Nucleus accumbens (tissue), 56 donors: ENCODE measurements at regions not wholly inside any gene's neighbourhood (a gene's known extent, or its start where the extent isn't known, plus 50 kb on each side); places are given as distances from the start of the nearest gene placed in this dataset.
"Not testable (repeated sequence)": the region's sequence is repeated elsewhere in the genome, so short reads cannot be mapped to it uniquely, and the experiment has no call there.

Experiments used
- DNase-seq, 56 donors: peaks; one replicate each; lab custom pipeline; 2025; lab: John Stamatoyannopoulos, UW

DNA sequence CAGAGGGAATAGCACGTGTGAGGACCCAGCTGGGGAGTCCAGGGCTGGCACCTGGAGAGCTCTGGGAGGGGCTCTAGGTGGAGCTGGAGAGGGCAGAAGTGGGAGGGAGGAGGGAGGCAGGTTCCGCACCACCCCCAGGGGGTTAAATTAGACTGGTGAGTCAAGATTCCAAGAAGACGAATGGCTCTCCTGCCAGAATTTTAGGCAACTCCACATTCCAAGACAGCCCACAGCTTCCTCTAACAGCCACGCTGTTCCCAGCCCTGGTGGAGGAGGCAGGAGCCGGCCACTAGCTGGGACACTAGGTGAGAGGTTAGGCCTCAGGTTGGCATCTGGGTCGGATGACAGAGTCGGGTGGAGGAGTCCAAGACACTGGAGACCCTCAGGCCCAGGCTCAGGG lies 60.2 kb downstream of the TFAP2C start:
- DNase-seq: no peak

DNA sequence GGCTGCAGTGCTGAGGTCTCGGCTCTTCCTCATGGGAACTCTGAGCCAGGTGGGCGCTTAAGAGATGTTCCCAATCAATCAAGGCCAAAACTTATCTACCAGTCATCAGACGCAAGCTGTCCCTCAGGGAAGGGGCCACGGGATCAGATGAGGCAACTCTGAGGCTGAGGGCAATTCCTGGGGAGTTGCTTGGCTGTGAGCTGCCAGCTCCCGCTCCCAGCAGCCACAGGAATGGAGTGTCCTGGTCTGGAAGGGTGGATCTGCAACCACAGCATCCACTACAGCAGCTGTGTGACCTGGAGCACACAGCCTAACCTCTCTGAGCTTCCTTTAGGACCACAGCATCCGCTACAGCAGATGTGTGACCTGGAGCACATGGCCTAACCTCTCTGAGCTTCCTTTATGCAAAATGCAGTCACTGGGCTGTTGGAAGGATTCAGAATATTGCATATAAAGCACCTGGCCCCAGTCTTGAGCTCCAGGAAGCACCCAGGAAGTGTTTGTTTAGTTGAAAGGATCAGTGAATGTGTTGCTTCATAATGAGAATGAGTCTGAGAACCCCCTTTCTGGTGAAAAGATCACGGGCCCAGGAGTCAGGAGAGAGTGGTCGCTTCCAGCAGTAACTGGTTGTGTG lies 60.9 kb downstream of the TFAP2C start:
- no peak for DNase-seq

DNA sequence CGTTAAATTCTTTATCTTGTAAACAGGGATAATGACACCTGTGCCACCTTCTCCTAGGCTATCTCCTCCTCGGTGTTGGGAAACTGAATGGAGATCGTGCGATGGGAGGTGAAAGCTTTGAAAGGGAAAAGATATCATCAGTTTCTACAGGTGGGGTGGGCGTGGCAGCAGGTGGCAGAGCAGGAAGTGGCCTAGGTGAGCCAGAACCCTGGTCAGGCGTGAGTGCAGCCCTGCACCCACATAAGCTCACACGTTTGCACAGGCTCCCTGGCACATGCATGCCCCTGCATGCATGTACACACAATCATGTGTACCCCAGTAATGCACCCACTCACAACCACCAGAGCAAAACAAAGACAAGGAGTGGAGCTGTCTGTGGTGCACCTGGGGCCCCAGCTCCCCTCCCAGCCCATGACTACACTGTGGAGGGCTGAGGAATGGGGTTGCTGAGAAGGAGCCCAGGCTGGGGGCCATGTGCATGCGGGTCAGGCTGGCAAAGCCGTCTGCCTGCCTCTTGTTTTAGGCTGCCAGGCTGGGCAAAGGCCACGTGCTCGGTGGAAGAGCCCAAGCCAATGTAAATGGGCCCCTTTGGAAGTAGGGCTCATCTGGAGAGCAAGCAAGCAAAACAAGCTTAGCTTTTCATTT lies 61.5 kb downstream of the TFAP2C start:
- no peak for DNase-seq

DNA sequence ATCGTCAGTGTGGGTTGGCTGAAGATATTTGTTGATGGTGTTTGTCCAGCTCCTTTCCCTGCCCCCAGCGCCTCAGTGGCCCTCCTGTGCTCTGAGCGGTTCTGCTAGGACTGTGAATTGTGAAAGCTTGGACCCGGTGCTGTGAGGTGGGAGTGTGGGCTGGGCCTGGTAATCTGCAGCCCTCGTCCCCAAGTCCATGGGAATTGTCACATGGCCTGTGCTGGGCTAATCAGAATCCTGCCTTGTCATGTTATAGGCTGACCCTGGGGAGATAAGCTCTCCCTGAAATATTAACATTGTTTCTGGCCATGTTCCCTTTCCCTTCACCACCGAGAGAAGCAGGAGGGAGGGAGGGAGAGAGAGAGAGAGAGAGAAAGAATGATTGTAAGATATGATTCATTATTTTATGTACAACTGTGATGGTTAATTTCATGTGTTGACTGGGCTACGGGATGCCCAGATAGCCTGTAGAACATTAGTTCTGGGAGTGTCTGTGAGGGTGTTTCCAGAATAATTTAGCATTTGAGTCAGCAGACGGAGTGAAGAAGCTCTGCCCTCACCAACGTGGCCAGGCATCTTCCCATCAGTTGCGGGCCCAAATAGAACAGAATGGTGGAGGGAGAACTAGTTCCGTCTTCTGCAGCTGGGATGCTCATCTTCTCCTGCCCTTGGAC lies 62.4 kb downstream of the TFAP2C start:
- DNase-seq: no peak

DNA sequence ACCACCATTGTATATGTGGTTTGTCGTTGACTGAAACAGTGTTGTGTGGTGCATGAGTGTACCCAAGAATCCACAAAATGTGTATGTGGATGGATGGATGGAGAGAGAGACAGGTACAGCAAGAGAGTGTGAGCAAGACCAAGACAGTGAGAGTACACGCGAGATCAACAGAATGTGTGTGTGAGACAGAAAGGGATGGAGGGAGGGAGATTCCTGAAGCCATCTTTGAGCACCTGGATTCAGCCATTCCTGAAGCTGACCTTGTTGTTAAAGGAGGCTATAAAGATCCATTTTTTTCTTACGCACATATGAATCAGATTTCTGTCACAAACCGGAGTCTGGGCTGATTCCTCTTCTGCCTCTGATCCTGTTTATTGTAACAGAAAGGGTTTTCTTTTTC lies 64.1 kb downstream of the TFAP2C start:
- no peak for DNase-seq

DNA sequence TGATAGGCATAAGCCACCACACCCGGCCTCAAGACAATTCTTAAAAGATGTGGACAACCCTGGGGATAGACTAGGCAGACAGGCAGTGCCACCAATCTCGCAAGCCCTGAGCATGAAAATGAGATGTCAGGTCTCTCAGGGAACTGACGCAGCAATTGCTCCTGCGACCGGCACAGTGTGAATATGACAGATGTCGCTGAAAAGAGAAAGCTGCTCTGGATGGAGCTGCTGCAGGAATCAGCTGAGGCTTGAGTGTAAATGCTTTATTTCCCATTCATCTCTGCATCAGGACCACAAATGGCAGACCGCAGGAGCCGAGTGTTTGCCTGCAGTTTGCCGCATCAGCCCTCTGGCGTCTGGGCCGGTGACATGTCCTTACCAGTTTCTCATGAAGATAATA lies 68.4 kb downstream of the TFAP2C start:
- DNase-seq: no peak

DNA sequence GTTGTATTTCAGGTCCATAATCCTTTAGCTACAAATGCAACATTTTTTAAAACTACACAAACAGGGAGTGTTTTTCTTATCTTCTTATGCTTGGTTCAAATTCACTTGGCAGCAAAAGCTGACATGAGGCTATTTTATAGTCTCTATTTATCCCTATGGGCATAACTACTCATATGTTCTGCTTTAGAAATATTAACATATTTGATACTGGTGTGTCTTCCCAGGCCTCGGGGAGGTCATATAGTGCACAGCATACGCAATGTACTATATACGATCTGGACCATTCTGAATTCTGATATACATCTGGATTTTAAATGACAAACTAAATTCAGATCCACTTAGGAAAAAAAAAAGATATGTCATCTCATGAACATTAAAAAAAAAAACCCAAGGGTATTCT lies 69.2 kb downstream of the TFAP2C start:
- DNase-seq: no peak

DNA sequence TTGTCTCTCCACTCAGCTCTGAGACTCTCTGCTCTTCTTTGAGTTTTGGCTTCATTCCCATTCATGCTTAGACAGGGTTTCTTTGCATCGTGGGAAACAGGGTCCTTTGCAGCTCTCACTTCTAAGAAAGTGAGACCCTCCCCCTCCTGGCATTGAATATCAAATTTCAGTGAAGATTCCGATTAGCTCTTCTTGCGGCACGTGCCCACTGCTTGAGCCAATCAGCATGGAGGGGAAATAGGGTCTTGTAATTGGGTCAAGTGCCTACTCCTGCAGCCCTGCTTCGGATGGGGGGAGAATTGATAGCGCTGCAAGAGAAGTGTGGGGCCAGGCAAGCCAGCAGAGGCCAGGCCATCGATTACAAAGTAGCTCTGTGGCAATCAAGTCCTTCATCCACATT lies 69.6 kb downstream of the TFAP2C start:
- DNase-seq: no peak

DNA sequence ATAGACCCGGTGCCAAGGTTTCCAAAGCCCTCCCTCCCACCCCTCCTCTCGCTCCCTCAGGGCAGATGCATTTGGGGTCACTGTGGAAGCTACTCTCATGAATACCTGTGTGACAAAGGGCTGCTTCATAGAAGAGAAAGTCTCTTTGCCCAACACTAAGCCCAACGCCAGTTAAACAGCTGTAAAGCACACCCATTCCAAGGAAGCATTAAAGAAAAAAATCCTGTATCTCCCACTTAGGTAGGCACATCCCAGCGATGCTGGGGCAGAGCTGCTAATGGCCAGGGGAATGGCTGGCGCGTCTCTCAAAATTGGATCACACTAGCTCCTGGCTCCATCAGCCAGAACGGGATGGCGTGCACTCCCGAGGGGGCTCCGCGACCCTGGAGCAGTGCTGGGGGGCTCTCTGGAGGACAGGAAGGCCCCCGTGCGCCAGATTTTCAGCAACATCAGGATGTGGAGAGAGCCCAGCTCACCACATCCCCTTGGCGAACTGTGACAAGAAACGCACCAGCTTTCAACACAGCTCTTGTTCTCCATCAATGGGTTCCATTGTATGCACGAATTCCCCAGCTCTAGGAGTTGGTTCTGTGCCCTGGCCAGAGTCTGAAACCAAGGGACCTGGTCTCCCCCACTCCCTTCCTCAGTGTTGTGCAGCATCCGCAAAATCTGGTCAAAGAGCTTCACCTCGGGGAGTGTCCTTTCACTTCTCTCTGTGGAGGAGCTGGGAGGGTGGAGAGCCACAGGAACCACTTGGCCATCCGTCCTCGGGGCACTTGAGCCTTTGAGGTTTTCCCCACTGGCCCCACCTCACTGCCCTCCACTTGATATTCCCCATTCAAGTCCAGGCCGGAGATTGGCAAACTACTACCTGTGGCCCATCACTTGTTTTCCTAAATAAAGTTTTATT lies 74.1 kb downstream of the TFAP2C start:
- peak in 24 of 56 donors; percentile 4 to 36 (median 16) for DNase-seq

DNA sequence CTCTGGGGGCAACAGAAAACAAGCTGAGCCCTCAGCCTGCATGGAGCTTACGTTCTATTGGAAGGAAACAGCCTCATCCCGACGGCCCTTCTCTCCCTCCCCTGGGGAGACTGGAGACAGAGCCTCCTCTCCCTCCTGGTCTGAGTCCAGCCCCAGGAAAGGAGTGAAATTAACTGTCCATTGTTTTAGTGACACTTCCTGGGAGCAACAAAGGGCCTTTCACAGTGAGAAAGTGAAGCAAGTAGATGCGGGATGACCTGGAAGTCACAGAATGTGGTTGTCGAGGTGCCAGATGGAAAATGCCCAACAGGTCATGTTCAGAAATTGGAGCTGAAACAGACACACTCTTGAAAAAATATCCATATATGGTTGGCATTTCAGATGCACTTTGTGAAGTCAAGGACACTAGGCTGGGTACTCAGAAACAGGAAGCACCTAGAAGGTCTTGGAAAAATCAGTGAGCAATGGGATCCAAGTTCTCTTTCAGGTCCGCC lies 77.8 kb downstream of the TFAP2C start:
- DNase-seq: no peak

DNA sequence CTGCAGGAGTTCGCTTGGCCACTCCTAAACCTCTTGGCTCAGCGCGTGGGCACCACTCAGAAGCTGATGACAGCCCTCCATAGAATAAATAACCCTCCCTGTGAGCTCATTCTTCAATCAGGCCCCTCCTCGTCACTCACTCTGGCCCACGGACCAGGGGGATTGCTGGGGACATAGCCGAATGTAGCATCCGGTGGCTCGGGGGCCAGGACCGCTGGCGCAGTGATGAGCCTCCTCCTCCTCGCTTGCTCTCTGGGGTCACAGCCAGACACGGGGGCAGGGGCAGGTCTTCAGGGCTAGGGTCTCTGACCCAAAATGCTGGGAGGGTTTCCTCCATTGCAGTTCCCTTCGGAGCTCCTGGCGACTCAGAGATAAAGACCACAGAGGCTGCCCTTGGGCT lies 79.9 kb downstream of the TFAP2C start:
- DNase-seq: no peak

DNA sequence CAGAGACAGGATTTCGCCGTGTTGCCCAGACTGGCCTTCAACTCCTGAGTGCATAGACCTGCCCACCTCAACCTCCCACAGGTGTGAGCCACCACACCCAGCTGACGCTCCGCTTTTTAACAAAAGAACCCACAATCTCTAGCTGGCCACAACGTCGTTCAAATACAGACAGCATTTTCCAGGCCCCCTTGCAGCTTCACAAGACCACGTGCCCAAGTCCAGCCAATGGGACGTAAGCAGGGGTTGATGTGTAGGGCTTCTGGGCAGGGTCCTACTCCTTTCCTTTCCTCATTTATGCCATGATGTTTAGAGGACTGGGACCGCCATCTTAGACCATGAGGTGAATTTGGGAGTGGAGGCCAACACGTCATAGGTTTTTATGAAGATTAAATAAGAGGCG lies 81.0 kb downstream of the TFAP2C start:
- DNase-seq: no peak

DNA sequence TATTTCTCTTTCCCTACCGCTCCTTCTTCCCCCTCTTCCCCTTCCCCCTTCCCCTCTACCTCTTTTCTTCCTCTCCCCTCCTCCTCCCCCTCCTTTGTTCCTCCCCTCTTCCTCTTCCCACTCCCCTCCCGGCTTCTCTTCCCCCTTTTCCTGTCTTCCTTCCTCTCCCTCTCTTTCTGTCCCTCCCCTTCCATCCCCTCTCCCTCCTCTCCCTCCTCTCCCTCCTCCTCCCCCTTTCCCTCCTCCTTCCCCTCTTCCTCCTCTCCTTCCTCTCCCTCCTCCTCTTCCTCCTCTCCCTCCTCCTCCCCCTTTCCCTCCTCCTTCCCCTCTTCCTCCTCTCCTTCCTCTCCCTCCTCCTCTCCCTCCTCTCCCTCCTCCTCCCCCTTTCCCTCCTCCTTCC lies 81.5 kb downstream of the TFAP2C start:
- DNase-seq: not testable (repeated sequence)

DNA sequence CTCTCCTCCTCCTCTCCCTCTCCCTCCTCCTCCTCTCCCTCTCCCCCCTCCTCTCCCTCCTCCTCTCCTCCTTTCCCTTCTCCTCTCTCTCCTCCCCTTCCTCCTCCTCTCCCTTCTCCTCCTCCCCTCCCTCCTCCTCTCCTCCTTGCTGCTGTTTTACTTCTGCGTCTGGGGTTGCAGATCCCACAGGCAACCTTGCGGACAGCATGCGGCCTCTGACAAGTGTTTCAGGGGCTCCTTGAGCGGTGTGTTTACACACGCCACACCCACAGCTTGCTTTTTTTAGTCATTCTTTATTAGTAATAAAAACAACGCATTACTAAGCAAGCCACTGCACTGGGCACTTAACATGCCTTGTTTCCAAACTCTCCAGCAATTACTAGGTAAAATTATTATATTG lies 81.9 kb downstream of the TFAP2C start:
- DNase-seq: no peak

DNA sequence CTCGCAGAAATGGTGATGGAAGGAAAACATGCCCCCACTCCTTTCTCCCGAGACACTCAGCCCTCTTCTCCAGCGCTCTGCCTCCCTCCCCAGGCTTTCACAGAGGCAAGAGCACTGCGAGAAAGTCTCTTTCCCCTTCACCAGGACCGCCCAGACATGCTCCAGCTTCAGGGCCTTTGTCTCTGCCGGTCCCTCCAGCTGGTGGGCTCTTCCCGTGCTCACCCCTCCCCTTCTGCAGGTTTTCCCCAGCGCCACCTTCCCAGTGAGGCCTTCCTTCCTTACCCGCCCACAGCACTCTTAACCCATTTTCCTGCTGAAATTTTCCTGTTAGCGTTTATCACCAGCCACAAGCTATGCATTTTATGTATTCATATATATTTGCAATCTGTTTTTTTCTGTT lies 86.2 kb downstream of the TFAP2C start:
- DNase-seq: no peak

DNA sequence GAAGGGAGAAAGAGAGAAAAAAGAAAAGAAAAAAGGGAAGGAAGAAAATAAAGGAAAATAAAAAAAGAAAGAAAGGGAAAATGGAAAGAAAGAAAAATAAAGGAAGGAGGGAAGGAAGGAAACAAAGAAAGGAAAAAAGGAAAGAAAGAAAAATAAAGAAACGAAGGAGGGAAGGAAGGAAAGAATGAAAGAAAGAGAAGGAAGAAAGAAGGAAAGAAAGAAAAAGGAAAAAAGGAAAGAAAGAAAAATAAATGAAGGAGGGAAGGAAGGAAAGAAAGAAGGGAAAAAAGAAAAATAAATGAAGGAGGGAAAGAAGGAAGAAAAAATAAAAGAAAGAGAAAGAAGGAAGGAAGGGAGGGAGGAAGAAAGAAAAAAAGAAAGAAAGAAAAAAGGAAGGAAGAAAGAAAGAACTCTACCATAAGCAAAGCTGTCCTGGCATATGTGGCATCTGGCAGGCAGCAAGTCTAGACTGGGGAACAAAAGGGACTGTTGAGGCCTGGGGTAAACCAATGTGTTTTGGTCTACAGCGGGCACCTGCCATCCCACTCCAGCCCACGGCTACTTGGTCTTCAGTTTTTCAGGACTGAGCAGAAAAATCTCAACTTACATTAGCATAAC lies 86.9 kb downstream of the TFAP2C start:
- no peak for DNase-seq

DNA sequence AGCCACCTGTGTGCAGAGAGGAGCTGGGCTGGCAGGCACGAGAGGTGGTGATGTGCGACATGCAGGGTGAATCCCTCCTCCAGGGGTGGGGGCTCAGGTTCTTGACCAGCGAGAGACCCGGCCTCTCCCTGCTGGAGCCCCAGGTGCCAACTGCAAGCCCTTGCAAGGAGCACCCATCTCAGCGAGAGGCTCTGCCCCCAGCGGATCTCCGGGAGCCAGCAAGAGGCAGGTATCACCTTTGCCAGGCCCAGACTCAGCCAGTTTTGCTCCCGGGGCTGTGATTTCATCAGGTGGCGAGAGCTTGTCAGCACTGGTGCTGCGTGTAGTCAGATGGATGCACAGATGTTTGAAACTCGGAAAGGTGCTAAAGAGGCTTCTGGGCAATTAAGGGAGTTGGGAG lies 87.7 kb downstream of the TFAP2C start:
- no peak for DNase-seq

DNA sequence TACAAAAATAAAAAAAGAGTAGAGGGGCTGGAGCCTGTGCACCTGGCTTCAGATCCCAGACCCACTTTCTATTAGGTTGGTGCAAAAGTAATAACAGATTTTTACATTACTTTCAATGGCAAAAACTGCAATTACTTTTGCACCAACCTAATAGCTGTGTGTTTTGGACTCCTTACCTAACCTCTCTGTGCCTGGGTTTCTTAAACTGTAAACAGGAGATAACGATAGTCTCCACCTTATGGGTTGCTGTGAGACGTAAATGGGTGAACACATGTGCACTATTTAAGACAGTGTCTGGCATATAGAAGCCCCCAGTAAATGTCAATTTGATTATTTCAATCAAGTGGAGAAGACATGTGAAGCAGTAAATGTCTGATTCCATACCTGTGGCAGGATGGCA lies 89.7 kb downstream of the TFAP2C start:
- DNase-seq: no peak

DNA sequence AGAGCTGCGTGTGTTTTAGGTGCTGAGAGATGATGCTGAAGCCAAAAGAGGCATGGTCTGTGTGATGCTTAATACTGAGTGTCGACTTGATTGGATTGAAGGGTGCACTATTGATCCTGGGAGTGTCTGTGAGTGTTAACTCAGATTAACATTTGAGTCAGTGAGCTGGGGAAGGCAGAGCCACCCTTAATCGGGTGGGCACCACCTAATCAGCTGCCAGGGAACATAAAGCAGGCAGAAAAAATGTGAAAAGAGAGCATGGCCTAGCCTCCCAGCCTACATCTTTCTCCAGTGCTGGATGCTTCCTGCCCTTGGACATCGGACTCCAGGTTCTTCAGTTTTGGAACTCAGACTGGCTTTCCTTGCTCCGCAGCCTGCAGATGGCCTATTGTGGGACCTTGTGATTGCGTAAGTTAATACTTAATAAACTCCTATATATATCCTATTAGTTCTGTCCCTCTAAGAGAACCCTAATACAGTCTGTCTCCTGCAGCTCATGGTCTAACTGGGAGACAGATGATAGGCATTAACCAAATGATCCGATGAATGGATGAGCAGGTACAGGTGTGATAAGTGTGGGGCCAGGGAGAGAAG lies 91.6 kb downstream of the TFAP2C start:
- no peak for DNase-seq

DNA sequence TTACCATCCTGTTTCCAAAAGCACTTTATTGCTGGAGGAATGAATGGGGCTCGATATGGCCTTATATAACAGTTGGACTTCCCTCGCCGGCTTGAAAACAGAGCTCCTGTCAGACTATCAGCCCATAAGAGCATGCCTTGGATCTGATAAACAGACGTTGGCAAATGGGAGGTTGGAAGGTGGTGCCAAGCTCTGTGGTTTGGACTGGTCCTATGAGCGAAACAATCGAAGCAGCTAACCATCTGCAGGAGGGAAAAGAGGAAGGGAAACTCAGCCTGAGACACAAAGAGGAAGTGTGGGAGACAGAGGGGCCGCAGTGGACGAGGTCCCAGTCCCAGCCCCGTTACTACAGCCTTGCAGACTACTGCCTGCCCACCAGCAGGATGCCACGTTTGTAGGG lies 92.9 kb downstream of the TFAP2C start:
- peak in 1 of 56 donors; percentile 30 for DNase-seq
